ENCODE measurements at regions not wholly inside any gene's neighbourhood (a gene's known extent, or its start where the extent isn't known, plus 50 kb on each side); places are given as distances from the start of the nearest gene placed in this dataset.
"Not testable (repeated sequence)": the region's sequence is repeated elsewhere in the genome, so short reads cannot be mapped to it uniquely, and the experiment has no call there.

GRCh38 chr3:82165266-82165665 is 403.8 kb upstream of the GBE1 start:
- no peak for DNase-seq (ENCODE audit: low read depth)

GRCh38 chr3:82163907-82164520 is 402.6 kb upstream of the GBE1 start:
- peak; percentile 4 for DNase-seq (ENCODE audit: low read depth)

GRCh38 chr3:82157952-82158351 is 396.5 kb upstream of the GBE1 start:
- no peak for DNase-seq (ENCODE audit: low read depth)

- not testable (repeated sequence) for DNase-seq (ENCODE audit: low read depth)
These were observed 392.4 kb upstream of the GBE1 start for GRCh38 chr3:82153892-82154291.

- no peak for DNase-seq (ENCODE audit: low read depth)
These were observed 384.3 kb upstream of the GBE1 start for GRCh38 chr3:82145742-82146141.

GRCh38 chr3:82144811-82145210 is 383.4 kb upstream of the GBE1 start:
- DNase-seq (ENCODE audit: low read depth), result no peak

- DNase-seq (ENCODE audit: low read depth), result no peak
These were observed 382.4 kb upstream of the GBE1 start for GRCh38 chr3:82143661-82144412.

GRCh38 chr3:82141592-82141991 is 380.1 kb upstream of the GBE1 start:
- DNase-seq (ENCODE audit: low read depth), result no peak

GRCh38 chr3:82137861-82138260 is 376.4 kb upstream of the GBE1 start:
- DNase-seq (ENCODE audit: low read depth), result no peak

GRCh38 chr3:82137050-82137449 is 375.6 kb upstream of the GBE1 start:
- DNase-seq (ENCODE audit: low read depth), result no peak

- DNase-seq (ENCODE audit: low read depth), result peak; percentile 5
These were observed 371.7 kb upstream of the GBE1 start for GRCh38 chr3:82133070-82133606.

GRCh38 chr3:82132210-82133069 is 371.0 kb upstream of the GBE1 start:
- DNase-seq (ENCODE audit: low read depth), result no peak

GRCh38 chr3:82130046-82130445 is 368.6 kb upstream of the GBE1 start:
- peak; percentile 12 for DNase-seq (ENCODE audit: low read depth)

GRCh38 chr3:82129221-82129801 is 367.9 kb upstream of the GBE1 start:
- DNase-seq (ENCODE audit: low read depth), result no peak

- no peak for DNase-seq (ENCODE audit: low read depth)
These were observed 366.8 kb upstream of the GBE1 start for GRCh38 chr3:82128271-82128670.

GRCh38 chr3:82122554-82123345 is 361.3 kb upstream of the GBE1 start:
- no peak for DNase-seq (ENCODE audit: low read depth)

- no peak for DNase-seq (ENCODE audit: low read depth)
These were observed 353.1 kb upstream of the GBE1 start for GRCh38 chr3:82114589-82114988.

- DNase-seq (ENCODE audit: low read depth), result not testable (repeated sequence)
These were observed 349.3 kb upstream of the GBE1 start for GRCh38 chr3:82110721-82111120.

GRCh38 chr3:82103241-82103640 is 341.8 kb upstream of the GBE1 start:
- no peak for DNase-seq (ENCODE audit: low read depth)

- no peak for DNase-seq (ENCODE audit: low read depth)
These were observed 338.9 kb upstream of the GBE1 start for GRCh38 chr3:82100378-82100777.

- DNase-seq (ENCODE audit: low read depth), result no peak
These were observed 332.2 kb upstream of the GBE1 start for GRCh38 chr3:82093641-82094040.

Measured in CMK (cell line).